22Rv1 (cell line): ENCODE measurements at regions not wholly inside any gene's neighbourhood (a gene's known extent, or its start where the extent isn't known, plus 50 kb on each side); places are given as distances from the start of the nearest gene placed in this dataset.

Source experiments
- H3K27ac ChIP-seq: fragments of 450-650 bp; 2 replicates; pipeline ENCODE4 v1.5.1; 2017
- CTCF ChIP-seq: fragments of 450-650 bp; IDR thresholded peaks from 2 replicates; pipeline ENCODE4 v1.5.1; 2017; ENCODE audit warnings: mild to moderate bottlenecking
- ZFX ChIP-seq: fragments of 450-650 bp; IDR thresholded peaks from 2 replicates; pipeline ENCODE4 v1.6.1; 2017; ENCODE audit warnings: antibody characterized with exemption, borderline replicate concordance

- peak overlapping the region; percentile 70 for H3K27ac ChIP-seq
Observed at GRCh38 chr2:8540552-8541055, 141.3 kb upstream of the ID2 start.

GRCh38 chr2:8541223-8541622 is 140.6 kb upstream of the ID2 start:
- H3K27ac ChIP-seq, result no peak overlapping the region
- no peak for TF ChIP-seq CTCF
- no peak for TF ChIP-seq ZFX

More at GRCh38 chr2:8540552-8541055, 141.3 kb upstream of the ID2 start:
- no peak for TF ChIP-seq CTCF
- no peak for TF ChIP-seq ZFX

GRCh38 chr2:8541636-8542035 is 140.2 kb upstream of the ID2 start:
- no peak for TF ChIP-seq CTCF
- no peak for TF ChIP-seq ZFX
- H3K27ac ChIP-seq, result no peak overlapping the region

- no peak overlapping the region for H3K27ac ChIP-seq
- no peak for TF ChIP-seq CTCF
- no peak for TF ChIP-seq ZFX
Observed at GRCh38 chr2:8542381-8543059, 139.3 kb upstream of the ID2 start.

GRCh38 chr2:8543060-8543382 is 138.8 kb upstream of the ID2 start:
- no peak for TF ChIP-seq CTCF
- TF ChIP-seq ZFX, result no peak
- no peak overlapping the region for H3K27ac ChIP-seq

GRCh38 chr2:8543383-8544170 is 138.3 kb upstream of the ID2 start:
- TF ChIP-seq CTCF (no peak), ZFX (no peak)
- no peak overlapping the region for H3K27ac ChIP-seq

- H3K27ac ChIP-seq, result no peak overlapping the region
- TF ChIP-seq ZFX, result no peak
- no peak for TF ChIP-seq CTCF
Observed at GRCh38 chr2:8544171-8544785, 137.6 kb upstream of the ID2 start.
